DMS53 treated with DMSO at 0.1 percent for 48 hours (cell line): ENCODE measurements at regions not wholly inside any gene's neighbourhood (a gene's known extent, or its start where the extent isn't known, plus 50 kb on each side); places are given as distances from the start of the nearest gene placed in this dataset.

Source experiments
- DNase-seq: peaks from one replicate; lab custom pipeline; 2025; ENCODE audit not compliant: unreplicated experiment; lab: John Stamatoyannopoulos, UW

- DNase-seq = no peak
Observed at GRCh38 chr13:69579351-69579750, 528.3 kb upstream of the ATXN8OS start.

- no peak for DNase-seq
Observed at GRCh38 chr13:69571606-69572323, 535.9 kb upstream of the ATXN8OS start.

- no peak for DNase-seq
Observed at GRCh38 chr13:69567514-69567913, 540.1 kb upstream of the ATXN8OS start.

- DNase-seq = no peak
Observed at GRCh38 chr13:69566104-69566716, 541.4 kb upstream of the ATXN8OS start.

GRCh38 chr13:69565334-69565733 is 542.3 kb upstream of the ATXN8OS start:
- no peak for DNase-seq

GRCh38 chr13:69556540-69557196 is 551.0 kb upstream of the ATXN8OS start:
- DNase-seq = no peak

- no peak for DNase-seq
Observed at GRCh38 chr13:69553976-69554375, 553.6 kb upstream of the ATXN8OS start.

GRCh38 chr13:69551193-69551592 is 556.4 kb upstream of the ATXN8OS start:
- DNase-seq = no peak

GRCh38 chr13:69547780-69548179 is 559.8 kb upstream of the ATXN8OS start:
- no peak for DNase-seq

GRCh38 chr13:69545551-69545950 is 562.1 kb upstream of the ATXN8OS start:
- no peak for DNase-seq

GRCh38 chr13:69524459-69525150 is 583.0 kb upstream of the ATXN8OS start:
- no peak for DNase-seq

- DNase-seq = no peak
Observed at GRCh38 chr13:69496981-69497380, 610.6 kb upstream of the ATXN8OS start.

GRCh38 chr13:69495096-69495495 is 612.5 kb upstream of the ATXN8OS start:
- DNase-seq = no peak

- no peak for DNase-seq
Observed at GRCh38 chr13:69487576-69487975, 620.0 kb upstream of the ATXN8OS start.

- no peak for DNase-seq
Observed at GRCh38 chr13:69485991-69486592, 621.5 kb upstream of the ATXN8OS start.

GRCh38 chr13:69477451-69477850 is 630.2 kb upstream of the ATXN8OS start:
- DNase-seq = no peak

- no peak for DNase-seq
Observed at GRCh38 chr13:69474011-69474685, 633.5 kb upstream of the ATXN8OS start.

- DNase-seq = no peak
Observed at GRCh38 chr13:69468624-69469023, 639.0 kb upstream of the ATXN8OS start.

- no peak for DNase-seq
Observed at GRCh38 chr13:69461397-69461796, 646.2 kb upstream of the ATXN8OS start.

GRCh38 chr13:69459346-69459745 is 648.3 kb upstream of the ATXN8OS start:
- no peak for DNase-seq

- DNase-seq = no peak
Observed at GRCh38 chr13:69458013-69458412, 649.6 kb upstream of the ATXN8OS start.
